ENCODE measurements at regions not wholly inside any gene's neighbourhood (a gene's known extent, or its start where the extent isn't known, plus 50 kb on each side); places are given as distances from the start of the nearest gene placed in this dataset.

- no peak for DNase-seq
Observed at GRCh38 chr10:130775311-130775710, 536.2 kb downstream of the TCERG1L start.

DNA sequence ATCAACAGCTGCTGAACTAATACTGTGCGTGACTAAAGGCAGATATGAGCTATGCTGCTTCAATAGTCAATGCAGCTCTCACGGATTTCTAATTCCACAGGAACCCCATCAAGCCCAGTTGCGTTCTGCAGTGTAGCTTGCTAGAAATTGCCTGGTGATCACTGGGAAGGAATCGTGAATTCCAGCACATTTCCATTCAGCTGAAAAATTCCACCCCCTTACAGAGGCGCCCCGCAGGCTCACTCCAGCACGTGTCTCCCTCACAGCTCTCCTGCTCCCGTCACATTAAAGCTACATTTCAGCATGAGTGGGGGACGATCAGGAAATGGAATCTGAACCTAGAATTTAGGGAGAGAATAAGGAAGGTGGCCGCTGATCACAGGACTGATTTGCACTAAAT lies 534.8 kb downstream of the TCERG1L start:
- DNase-seq: no peak

DNA sequence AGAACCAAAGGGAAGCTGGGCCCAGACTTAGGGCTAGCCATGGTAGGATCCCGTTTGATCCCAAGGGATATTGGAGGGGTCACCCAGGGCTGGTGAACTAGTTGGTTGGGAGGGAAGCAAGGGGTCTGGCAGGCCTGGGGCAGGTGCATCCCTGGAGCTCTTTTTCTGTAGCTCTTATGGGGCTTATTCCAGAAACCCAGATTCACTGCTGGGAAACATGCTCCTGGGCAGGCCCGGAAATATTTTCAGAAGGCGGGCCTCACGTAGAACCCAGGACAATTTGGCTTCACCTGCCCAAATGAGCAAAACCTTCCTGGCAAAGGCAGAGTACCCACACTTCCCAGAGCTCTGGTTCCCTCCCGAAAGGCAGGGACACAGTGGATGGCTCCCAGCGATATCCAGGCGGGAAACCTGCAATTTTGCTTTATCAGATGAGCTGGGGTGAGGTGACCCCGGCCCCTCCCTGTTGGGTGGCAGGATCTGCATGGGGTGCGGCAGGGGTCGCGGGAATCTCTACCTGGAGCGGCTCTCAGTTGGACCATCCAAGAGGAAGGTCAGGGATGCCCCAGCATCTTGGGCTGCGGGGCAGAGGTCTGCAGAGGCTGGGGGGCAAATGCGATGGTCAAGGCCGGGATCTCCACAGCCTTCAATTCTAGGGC lies 533.9 kb downstream of the TCERG1L start:
- DNase-seq: no peak

DNA sequence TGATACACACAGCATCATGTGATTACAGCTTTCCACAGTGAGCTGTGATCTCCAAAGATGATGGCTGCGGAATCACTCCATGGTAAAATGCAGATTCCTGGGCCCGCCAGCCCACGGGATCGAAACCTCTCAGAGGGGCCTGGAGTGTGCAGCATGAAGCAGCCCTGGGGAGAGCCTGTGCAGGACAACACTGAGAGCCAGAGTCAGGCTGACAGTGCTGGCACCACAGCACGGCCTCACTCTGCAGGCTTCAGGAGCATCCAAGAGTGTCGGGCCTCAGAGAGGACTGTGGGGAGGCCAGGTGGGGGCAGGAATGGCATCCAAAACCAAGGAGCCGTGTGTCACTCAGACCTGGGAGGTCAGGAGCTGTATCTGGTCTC lies 533.4 kb downstream of the TCERG1L start:
- DNase-seq: no peak

DNA sequence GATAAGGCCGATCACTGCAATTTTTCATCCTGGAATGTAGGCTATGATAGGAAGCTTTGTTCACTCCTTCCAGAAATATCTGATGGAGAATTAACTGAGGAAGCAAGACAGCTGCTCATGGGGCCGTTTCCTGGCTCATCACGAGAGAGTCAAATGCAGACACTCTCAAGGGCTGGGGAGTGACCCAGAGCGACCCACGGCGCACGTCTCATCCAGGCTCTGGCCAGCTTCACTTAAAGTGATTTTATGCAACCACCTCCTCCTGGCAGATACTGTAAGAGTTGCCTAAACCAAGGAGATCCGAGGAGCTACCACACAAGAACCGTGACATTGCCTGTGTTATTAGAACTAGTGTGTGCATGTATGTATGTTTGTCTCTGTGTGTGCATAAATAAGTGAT lies 530.8 kb downstream of the TCERG1L start:
- no peak for DNase-seq

- no peak for DNase-seq
Observed at GRCh38 chr10:130781206-130781605, 530.3 kb downstream of the TCERG1L start.

GRCh38 chr10:130781623-130782022 lies 529.9 kb downstream of the TCERG1L start:
- no peak for DNase-seq

DNA sequence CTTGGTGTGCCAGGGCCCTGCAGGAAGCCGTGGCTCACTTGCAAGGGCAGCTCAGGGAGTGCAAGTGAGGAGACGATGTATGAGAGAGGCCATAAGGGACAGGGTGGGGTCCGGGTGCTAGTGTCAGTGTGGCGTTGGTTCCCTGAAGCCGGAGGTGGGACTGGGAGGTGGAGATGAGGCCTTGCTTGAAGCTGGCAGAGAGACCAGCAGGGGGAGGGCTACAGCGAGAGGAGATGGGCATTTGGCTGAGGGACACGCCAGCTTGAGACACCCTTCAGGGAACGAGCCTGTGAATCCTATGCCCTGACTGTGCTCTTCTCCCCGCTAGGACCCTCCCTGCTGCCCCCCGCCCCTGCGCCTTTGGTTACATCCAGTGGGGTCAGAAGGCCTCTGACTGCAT lies 529.1 kb downstream of the TCERG1L start:
- DNase-seq: no peak

- DNase-seq: no peak
Observed at GRCh38 chr10:130784326-130784725, 527.2 kb downstream of the TCERG1L start.

- no peak for DNase-seq
Observed at GRCh38 chr10:130786365-130786966, 525.1 kb downstream of the TCERG1L start.

- no peak for DNase-seq
Observed at GRCh38 chr10:130787243-130787642, 524.3 kb downstream of the TCERG1L start.

DNA sequence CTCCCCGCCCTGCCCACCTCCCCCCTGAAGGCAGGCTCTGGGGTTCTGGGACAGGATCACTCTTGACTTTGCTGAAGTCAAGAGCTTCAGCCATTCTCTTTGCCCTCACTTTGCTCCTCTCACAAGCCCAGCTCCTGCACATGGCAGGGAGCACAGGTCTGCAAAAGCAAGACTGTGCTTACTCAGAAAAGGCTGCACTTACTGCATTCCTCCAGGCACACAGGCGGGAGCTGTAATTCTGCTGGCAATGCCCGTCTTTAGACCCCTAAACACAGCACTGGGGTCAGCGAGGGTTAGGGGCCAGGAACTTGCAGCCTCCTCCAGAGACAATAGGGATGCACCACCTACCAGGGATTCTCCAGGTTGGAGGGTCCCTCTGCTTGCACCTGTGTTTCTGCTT lies 523.7 kb downstream of the TCERG1L start:
- no peak for DNase-seq

DNA sequence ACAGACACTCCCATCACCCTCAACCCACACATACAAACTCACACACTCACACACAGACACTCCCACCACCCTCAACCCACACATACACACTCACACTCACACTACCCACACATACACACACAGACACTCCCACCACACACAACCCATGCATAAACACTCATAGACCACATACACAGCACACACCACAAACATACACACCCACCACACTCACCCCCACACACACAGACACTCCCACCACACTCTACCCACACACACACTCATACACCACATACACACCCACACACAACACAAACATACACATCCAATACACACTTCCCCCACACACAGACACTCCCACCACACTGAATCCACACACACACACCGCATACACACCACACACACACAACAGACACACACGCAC lies 521.2 kb downstream of the TCERG1L start:
- no peak for DNase-seq

DNA sequence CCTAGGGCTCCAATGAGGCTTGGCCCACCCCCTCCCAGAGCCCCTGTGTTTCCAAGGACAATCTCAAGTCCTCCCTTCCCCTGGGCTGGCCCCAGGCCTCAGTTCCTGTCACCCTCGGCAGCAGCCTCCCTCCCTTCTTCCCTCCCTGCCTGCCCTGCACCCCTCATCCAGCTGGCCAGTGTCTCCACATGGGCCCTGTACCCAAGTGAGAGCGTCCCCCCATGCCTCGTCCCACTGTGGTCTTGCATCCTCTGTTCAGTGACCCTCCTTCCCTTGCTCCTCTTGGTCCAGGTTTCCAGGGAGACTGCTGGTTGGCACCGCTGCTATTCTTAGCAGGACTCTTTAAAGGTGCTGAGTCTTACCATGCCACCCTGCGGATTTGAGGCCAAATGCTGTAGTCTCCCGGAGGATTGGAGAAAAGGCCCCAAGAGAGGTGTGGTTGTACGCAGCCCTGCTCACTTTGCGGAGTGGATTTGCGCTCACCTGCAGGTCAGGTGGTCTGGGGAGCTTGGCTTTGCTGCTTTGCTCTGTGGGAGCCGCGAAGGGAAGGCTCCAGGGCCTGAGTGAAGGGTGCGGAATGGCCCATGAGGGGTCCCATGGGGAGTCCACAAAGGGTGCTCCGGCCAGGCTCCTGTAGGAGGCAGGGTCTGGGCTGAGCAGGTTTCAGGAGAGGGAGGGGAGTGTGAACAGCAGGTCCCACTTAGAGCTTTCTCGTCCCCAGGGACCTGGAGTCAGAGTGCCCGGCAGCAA lies 519.2 kb downstream of the TCERG1L start:
- DNase-seq: no peak

- DNase-seq: no peak
Observed at GRCh38 chr10:130795819-130796218, 515.7 kb downstream of the TCERG1L start.

- peak in 1 of 4 experiments; percentile 4 for DNase-seq
Observed at GRCh38 chr10:130799532-130799931, 512.0 kb downstream of the TCERG1L start.

- DNase-seq: no peak
Observed at GRCh38 chr10:130800281-130800680, 511.2 kb downstream of the TCERG1L start.

DNA sequence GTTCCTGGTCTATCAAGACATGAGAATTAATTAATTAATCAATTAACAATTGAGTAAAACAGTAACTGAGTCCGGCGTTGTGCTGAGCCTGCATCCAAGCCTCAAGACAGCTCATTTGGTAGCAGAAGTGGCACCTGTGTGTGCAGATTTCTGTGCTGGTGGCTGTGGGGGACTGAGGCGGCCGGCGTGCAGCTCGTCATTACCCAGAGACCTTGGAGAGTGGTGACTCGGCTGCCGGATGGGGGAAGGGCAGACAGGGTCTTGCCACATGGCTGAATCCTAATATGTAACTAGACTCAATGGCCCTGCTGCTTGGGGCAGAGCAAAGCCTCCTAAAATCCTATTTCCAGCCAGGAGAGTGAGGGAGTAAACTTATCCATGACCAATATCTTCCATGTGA lies 510.2 kb downstream of the TCERG1L start:
- no peak for DNase-seq

DNA sequence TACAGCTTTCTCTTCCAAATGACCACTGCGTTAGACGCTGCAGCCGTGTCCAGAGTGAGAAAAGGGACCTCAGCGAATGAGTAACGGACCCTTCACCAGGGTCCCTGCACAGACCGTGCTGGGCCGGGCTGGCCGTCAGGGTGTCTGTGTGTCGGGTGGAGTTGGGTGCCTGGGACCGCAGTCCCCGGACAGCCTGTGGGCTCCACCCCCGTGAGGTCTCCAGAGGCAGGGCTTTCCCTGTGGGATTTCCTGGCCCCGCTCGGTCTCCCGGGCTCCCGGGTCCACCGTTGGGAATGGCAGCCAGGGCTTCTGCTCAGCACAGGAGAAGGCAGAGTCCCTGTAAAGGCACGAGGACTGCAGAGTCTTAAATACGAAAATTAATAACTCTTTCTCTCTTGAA lies 509.7 kb downstream of the TCERG1L start:
- DNase-seq: no peak

DNA sequence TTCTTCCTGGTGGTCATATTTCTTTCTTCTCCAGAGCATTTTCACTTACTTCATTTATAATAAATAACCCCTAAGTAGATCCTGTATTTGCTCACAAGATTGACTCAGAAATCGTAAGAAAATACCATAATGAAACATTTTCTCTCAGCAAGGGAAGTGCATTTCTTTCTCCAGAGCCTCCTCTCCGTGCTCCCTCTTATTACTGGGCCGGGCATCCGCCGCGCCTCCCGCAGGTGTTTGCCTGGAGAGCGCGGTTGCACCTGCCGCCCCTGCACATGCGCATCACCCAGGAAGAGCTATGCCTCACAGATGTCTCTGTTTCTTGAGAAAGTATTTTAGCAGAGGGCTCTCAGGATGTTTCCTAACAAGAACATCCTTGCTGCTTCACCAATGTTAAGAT lies 509.2 kb downstream of the TCERG1L start:
- DNase-seq: no peak

DNA sequence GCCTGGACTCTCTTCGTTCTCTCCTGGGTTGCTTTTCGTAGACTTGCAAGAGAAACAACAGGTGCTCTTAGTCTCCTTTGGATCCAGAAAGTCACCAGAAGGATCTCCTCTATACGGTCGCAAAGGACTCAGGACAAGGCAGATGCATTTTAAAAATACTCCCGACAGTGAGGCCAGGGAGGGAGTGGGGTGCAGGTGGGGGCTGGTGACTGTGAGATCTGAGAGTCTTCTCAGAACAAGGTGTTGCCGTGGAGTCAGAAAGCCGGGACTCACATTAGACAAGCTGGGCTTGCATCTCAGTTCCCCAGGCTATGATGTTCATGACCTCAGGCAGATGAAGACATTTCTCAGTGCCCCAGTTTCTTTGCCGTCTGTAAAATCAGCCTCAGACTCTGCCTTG lies 507.2 kb downstream of the TCERG1L start:
- no peak for DNase-seq

GRCh38 chr10:130804778-130805634 lies 506.5 kb downstream of the TCERG1L start:
- DNase-seq: no peak

- no peak for DNase-seq
Observed at GRCh38 chr10:130805635-130806030, 505.9 kb downstream of the TCERG1L start.

Measured in suppressor macrophage (primary cell).